COLO829 (cell line): ENCODE measurements at regions not wholly inside any gene's neighbourhood (a gene's known extent, or its start where the extent isn't known, plus 50 kb on each side); places are given as distances from the start of the nearest gene placed in this dataset.
"Not testable (repeated sequence)": the region's sequence is repeated elsewhere in the genome, so short reads cannot be mapped to it uniquely, and the experiment has no call there.

Experiments
- DNase-seq: peaks from one replicate; pipeline ENCODE4 v3.0.0; 2012; ENCODE audit warnings: low spot score

DNA sequence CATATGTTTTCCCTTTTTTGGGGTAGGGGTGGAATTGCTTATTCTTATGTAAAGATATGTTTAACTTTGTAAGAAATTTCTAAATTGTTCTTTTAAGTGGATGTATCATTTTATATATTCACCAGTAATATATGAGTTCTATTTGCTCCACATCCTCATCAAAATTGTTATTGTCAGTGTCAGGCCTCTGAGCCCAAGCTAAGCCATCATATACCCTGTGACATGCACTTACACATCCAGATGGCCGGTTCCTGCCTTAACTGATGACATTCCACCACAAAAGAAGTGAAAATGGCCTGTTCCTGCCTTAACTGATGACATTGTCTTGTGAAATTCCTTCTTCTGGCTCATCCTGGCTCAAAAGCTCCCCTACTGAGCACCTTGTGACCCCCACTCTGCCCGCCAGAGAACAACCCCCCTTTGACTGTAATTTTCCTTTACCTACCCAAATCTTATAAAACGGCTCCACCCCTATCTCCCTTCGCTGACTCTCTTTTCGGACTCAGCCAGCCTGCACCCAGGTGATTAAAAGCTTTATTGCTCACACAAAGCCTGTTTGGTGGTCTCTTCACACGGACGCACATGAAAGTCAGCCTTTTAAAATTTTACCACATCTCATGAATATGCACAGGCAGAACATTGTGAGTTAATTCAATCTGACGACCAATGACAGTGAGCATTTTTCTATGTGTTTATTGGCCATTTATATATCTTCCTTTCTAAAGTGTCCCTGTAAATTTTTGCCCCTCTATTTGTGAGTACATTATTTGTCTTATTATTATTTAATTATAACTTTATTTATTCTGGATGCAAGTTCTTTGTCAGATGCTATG lies 176.8 kb downstream of the CDC14C start:
- DNase-seq: not testable (repeated sequence)

DNA sequence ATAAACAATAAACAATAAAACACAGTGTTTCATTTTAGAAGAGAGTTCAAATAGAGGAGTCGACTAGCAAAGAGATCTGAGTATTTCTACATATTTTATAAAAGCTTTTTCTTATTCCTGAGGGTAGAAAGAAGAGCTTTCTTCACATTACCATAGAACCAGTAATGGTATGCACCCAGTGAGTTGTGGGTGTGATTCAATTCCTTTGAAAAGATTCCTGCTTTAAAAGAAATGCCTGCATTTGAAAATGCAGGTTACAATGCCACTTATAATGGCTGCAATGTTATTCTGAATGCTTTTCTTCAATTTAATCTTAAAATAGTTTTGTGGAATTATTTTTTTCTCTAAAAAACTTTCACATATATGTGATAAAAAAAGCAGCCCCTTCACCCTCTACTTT lies 178.1 kb downstream of the CDC14C start:
- no peak for DNase-seq

DNA sequence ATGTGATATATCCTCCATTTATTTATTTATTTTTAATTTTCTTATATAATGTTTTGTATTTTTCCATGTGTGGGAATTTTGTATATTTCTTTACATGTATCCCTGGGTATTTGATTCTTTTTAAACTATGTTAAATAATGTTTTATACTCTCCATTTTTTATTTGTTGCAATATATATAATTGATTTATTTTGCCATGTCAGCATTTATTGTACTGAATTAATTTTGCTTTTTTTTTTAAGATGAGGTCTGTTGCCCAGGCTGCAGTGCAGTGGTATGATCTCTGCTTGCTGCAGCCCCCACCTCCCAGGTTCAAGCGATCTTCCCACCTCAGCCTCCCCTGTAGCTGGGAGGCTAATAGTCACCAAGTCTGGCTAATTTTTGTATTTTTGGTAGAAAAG lies 187.4 kb downstream of the CDC14C start:
- DNase-seq: no peak

DNA sequence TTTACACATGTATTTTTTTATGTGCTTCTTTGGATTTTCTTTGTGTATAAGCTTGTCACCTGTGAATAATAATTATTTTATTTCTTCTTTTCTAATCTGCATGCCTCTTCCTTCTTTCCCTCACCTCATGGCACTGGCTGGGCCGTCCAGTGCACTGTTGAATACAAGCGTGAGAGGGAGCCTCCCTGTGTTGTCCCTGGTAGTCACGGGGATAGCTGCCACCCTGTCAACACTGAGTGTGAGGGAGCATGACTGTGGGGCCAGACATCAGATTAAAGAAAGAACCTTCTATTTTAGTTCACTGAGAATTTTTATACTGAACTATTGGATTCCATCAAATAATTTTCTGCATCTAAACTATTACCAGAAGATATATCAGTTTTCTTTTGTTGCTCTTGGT lies 187.9 kb downstream of the CDC14C start:
- DNase-seq: no peak

DNA sequence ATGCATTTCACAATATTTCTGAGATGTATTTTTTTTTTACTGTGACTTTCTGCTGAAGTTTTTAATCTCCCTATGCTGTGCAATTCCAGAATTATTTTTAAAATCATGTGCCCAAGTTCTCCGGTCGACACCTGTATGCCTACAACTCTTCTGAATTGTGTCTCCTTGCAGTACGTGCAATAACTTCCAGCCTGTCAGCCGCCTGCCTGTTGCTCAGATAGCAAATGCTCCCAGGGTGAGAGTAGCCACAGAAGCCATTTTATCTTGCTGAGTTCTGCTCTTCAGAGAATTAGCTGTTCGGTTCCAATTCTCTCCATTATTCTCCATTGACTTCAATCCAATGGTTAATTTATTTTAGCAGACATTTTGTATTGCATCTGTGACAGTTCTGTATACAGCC lies 188.3 kb downstream of the CDC14C start:
- DNase-seq: no peak

DNA sequence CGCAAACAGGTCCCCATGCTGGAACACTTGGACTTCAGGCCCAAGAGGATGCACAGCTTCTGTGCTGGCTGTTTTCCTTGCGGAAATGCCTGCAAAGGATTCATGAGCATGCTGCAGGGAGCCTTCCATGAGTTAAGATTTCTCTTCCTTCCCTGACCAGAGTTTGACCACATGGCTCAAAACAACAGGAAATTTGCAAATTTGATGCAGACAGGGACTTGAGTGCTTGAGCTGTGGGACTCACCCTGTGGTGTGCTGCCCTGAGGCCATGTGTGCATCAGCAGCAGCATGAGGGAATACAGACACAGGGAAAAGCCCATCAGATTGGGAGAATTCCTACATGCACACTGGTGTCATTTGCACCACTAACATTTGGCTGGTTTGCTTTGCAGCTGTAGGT lies 195.4 kb downstream of the CDC14C start:
- DNase-seq: no peak

DNA sequence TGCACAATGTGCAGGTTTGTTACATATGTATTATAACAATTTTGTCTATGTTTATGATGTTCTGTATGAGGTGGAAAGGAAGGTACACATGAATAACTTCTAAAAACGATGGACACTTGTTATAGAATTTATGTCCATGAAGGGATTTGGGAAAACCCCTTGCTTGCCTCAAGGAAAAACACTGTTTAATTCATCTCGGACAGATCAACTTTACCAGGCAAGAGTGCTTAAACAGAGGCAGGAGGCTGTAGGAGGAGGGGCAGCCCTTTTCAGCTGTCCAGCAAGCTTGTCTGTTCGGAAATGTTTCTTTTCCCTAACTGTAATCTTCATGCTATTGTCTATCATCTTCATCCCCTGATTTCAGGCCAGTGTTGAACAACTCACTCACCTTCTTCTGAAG lies 200.9 kb downstream of the CDC14C start:
- no peak for DNase-seq

DNA sequence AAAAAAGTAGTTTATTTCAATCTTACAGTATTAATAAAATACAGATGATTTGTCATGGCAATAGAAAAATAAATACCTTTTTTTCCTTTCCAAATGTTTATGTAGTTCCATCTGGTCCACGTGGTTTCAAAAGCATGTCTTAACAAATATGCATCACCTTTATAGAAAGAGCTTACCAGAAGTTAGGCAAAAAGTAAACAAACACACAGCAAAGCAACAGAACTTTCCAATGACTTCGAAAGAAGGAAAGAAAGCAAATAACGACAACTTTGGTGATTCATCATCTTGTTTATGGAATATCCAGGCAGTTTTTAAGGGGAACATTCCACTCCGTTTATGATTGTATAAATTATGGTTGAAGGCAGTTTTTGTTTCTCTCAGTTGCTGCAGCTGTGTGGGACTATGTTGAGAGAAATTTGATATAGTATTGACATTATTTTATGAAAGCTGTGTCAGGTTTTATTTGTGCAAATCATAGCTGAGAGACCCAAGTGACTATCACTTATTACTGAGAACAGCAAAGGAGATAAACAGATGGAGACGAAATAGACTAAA lies 203.1 kb downstream of the CDC14C start:
- DNase-seq: no peak

DNA sequence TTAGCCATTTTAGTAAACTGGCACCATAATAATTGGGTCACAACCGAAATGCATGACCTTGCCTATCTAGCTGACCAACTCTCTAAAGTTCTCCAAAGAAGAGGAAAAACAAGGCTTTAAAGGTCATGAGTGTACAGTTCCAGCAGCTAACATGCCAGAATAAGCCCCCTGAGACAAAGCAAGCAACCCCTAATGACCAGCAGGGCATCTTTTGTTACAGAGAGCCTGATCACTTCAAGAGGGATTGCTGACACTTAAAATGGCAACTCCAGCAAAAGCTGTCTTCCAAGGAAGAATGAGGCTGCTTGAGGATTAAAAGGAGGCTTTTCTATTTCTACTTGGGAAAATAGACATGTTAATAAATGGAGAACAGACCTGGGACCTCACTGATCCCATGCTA lies 213.6 kb downstream of the CDC14C start:
- DNase-seq: no peak

DNA sequence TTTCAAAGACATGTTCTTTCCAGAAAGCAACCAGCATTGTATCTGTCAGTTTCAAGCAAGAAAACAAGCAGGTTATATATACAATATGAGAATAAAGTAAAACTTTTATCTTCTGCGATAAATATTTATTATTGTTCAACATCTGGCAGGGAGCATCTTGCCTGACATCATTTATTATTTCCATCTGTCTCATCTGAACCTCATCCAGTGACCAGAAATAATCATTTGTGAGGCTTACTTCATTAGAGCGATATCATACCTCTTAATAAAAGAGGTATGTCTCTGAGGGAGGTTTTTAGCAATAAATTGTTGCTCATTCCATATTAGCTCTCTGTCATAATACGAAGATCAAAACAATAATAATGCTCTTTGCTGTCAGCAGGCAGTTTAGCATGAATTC lies 226.1 kb downstream of the CDC14C start:
- no peak for DNase-seq

DNA sequence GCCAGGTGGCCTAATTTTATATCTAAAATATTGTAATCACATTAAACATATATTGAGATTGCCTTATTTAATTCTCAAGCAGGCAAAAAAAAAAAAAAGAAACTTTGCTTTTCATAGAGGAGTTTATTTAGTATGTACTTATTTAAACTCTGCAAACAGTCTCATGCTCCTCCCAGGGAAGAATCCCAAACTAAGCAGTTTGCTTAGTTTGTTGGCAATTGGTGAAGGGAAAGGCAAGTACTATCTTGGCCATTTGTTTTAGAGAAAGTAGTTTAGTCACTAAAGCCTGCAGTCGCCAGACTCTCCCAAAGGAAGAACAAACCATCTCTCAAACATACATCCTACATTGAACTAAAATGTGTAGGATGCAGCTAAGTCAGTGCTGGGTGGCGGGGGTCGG lies 226.8 kb downstream of the CDC14C start:
- no peak for DNase-seq

DNA sequence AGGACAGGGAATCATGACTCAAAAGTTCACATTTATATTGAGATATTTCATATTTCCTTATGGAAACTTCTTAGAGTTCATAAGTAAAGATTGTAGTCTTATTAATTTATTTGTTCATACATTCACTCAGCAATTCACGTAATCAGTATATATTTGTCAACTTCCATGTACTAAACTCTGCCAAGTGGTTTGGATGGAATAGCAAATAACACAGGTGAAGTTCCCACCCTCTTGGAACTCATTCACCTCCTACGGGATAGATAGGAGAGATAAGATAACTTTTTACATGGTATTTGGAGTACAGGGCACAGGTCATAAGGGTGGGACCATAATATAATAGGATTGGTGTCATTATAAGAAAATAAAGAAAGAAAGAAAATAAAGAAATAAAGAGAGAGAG lies 234.0 kb downstream of the CDC14C start:
- no peak for DNase-seq

DNA sequence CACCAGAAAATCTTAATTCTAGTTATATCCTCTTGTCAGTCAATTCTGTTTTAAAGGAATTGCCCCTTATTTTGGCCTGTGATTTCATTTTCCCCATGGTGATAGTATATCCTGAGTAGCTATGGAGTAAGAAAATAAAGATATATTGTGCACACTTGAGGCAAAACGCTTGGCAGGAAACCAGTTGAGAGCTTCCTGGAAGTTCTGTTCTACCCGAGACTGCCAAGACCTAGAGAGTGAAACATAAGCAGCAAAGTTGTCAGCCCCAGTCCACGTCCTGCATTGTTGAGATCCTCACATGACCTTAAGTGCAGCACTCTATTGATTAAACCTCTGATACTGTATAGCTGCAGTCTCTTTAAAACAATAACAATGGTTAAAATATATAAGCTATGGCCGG lies 235.2 kb downstream of the CDC14C start:
- DNase-seq: no peak

DNA sequence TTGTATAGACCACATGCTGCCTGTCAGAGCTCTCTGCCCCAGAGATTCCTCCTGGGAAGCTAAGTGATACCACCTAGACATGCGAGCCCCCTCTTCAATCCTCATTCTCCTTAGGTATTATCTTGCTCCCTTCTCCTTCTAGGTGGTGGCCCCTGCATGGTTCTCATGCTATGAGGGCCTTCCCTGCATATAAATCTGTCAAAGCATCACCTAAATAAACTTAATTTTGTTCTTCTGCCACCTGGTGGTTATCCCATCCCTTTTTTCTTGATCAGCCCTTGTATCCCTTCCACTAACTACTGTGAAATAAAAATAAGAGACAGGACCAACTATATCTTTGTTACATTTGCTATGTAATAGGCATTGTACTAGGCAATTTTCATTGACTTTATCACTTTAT lies 242.1 kb downstream of the CDC14C start:
- no peak for DNase-seq

DNA sequence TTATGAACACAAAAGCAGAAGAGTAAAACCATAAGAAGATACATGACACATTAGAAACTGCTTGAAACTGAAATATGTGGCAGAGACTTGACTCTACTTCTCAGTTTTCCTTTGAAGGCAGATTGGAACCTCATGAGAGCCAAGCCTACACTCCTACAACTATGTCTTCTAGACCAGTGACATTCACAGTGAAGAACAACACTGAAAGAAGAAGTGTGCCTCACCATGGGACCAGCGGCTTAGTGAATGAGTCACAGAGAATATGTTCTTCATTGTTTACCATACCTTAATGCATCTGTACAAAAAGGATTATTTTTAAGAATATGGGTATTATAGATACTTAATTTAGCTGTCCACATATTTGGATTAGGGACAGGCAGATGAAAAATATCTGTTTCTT lies 248.3 kb downstream of the CDC14C start:
- no peak for DNase-seq

DNA sequence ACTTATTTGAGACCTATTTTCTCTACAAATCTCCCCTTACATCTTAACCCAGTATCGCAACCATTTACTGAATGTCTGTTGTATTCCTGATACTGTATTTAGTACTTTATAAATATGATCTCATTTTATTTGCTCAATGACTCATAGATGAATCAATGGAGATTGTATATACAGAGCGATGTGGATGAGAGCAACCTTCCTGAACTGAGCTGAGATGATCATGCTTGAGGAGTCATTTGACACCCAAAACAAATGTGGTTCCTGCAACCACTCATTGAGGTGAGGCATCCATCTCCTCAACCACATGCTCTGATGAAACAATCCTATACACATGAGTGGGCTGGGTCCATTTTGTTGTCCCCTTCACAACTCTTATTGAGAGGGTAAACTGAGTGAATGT lies 250.0 kb downstream of the CDC14C start:
- DNase-seq: no peak

DNA sequence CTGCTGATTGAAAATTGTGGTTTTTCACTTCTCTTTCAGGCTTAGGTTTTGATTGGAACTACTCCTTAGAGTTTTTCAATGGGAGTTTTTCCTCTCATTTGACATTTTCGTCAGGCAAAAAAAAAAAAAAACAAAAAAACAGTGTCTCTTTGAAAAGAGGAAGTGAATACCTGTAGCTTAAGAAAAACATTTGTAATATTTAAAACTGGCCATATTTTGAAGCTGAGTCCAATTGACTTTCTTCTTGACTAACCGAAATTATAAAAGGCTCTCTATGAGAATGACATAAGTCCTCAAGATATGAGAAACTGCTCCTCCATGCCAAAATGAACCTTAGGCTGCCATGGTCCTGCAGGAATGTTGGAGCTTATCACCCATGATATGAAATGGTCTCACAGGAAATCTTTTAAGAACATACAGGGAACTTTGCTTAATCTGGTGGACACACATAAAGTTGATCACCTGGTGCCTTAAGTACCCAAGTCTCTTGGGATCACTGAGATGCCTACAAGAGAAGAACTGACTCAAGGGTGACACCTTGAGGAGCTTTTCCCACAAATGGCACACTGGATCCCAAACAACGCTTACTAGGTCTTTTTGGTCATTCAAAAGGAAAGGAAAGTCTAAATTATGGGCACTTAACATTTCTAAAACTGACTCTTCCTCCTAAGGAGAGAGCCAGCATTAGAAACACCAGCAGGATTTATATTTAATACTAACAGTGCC lies 263.4 kb downstream of the CDC14C start:
- no peak for DNase-seq

DNA sequence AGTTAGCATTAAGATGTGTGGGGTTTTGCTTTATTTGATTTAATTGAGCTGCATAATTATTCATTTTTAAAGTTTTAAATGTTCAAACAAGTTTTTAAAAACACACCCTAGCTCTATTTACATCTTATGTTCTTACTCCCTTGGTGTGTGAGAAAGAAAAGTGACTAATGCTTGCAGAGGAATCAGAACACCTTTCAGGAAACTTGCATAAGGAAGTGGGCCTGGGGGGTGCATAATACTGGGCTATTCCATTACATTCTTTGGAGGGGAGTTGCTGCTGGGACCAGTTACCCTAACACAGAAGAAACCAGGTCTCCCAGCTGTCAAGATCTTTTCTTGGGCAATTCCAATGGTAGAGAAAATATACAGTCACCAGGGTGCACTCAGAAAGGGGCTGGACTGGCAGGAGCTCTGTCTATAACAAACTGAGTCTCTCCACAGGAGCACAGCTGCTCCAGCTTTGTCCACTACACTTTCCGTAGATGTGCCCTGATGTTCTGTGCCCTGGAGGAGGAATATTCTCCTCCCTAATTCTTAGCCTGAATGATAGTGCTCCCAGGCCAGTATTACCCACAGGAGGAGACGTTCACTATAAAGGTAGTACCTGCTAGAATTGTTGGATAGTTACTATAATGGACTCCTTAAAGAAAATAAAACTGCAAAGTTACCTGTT lies 304.2 kb downstream of the CDC14C start:
- DNase-seq: no peak

DNA sequence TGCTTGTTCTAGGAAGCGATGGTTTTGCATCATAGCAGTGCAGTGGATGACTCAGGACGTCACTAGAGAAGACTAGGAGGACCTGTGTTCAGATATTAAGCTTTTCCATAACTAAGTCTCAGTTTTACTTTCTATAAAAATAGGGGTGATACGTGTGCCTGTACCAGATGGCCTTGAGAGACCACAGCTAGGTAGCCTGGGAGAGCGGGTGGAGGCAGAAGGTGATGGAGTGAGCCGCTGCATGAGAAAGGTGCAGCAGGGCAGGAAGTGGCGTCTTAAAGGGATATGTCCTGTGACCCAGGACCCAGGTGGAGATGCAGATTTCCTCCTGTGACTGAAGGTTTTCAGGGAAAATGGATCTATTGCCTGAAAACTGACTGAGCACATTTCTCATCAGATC lies 304.9 kb downstream of the CDC14C start:
- DNase-seq: no peak

DNA sequence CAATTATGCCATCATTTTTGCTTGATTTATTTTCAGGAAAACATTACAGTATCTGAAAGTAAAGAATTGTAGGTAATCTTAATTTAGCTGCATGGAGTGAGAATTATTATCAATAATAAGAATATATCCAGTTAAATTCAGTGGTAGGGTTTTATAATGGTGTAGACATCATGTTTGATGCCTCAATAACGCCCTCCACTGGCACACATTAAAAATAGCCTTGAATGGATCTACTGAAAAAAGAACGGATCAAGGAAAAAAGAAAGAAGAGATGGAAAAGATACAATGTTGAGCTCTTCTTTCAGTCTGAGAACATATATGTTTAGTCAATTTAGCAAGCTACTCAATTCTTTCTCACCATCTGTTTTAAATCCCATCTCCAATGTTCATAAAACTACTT lies 319.2 kb downstream of the CDC14C start:
- no peak for DNase-seq

DNA sequence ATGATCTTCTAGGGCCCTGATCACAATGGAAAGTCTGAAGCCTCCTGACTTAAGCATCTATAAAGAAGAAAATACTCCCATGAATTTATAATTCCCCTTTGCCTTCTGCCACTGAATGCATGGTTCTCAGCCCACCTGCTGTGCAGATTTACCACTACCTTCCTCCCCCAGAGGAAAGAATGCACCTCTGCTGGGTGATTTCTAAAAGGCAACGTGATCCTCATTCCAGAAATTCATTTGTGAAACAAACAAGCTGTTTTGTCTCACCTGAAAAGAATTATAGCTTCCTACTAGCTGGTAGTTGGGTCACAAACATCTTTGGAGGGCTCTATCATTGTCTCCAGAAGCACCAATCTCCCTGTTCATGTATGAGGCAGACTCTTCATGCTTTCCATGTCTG lies 320.2 kb downstream of the CDC14C start:
- DNase-seq: no peak

DNA sequence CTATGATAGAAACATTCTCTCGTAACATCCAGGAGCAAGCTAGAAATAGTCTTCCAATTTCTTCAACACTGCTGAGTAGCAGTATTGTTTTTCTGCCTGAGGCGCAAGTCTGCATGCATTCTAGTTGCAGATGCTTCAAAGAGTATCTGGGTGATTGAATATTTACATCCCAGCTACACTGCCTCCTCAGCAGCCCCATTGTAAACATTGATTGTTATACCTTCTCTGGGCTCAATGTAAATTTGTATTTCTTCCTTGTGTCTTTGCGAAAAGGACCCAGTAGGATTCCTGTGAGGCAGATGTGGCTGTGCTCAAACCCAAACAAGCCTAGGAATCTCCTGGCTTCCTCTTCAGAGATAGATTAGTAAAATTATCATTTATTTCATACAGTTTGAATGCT lies 320.7 kb downstream of the CDC14C start:
- DNase-seq: no peak

DNA sequence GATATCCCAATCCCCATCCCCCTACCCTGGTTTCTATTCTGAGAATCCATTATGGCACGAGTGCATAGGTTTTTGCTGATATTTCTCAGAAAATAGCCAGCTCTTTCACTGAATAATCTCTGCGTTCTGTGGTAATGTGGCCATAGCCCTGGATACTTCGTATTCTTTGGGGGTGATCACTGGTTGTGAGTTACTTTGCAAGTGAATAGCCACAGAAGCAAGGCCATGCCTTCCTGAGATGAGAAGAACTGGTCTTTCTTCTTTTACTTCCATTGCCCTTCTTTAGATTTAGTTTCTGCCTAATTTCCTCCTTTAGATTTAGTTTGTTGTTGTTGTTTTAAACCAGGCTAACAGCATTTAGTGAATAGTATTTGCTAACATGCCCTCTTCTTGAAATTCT lies 323.4 kb downstream of the CDC14C start:
- no peak for DNase-seq
